AG09319 (cell line): ENCODE measurements at regions not wholly inside any gene's neighbourhood (a gene's known extent, or its start where the extent isn't known, plus 50 kb on each side); places are given as distances from the start of the nearest gene placed in this dataset.

Source experiments
- DNase-seq: peaks from one replicate; pipeline ENCODE4 v3.0.0-alpha.2; 2010; ENCODE audit warnings: low read depth; ENCODE audit errors: extremely low read depth
- CTCF ChIP-seq: IDR thresholded peaks from 2 replicates; pipeline ENCODE4 v1.5.1; 2011; ENCODE audit warnings: low read depth, mild to moderate bottlenecking, inconsistent platforms, low read length, moderate library complexity

DNA sequence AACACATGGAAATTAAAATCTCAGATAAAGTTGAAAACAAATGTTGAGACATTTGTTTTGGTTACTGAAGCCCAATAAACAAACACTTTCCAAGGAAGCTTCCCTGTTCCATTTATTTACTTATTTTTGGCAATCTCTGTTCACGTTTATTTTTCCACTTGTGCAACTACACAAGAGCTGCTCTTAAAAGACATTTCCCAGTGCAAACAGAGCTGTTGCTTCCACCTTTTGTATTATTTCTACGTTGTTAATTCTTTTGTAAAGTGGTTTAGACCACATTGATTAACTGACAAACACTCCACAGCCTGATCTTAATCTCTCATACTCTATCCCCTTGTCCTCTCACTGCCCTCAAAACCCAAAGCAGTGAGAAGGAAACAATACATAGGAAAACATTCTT, 757.6 kb downstream of the LIG4 start:
- TF ChIP-seq CTCF, result no peak
- DNase-seq, result no peak

DNA sequence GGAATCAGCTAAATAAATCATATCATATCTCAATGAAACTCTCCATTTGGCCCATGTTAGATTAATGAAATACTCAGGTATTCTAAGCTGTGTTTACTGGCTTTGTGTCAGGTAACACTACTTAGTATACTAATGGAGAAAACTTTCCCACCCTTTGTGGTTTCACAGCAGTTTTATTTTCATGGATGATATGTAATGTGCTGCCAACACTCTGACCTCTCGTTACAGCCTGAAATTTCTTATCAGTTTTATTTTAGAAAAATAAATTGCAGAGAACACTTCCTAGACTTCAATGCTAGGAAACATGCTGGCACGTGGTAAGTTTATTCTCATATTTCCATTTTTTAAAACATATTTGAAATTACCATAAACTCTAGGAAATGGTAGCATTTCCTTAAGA, 758.9 kb downstream of the LIG4 start:
- TF ChIP-seq CTCF, result no peak
- no peak for DNase-seq

- DNase-seq, result no peak
- no peak for TF ChIP-seq CTCF
Measured at GRCh38 chr13:107452833-107453232, 762.5 kb downstream of the LIG4 start.

DNA sequence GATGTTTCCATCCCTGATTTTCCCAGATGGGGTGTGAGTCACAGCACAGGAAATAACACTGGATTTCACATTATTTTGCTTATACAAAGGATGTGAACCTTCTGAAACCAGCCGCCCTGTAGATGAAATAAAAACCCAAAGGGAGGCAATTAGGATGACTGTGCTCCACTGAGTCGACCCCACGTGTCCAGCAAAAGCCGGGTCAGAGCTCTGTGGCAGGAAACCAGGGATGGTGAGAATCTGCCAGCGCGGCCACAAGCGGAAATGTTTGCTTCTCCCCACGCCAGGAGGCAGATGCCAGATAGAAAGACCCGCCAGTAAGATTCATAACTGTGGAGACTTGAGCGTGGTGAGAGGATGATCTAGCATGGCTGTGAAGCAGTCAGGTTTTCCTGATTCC, 764.4 kb downstream of the LIG4 start:
- no peak for TF ChIP-seq CTCF
- DNase-seq, result peak; percentile 83

- no peak for DNase-seq
- no peak for TF ChIP-seq CTCF
Measured at GRCh38 chr13:107450431-107450830, 764.9 kb downstream of the LIG4 start.

GRCh38 chr13:107447591-107447990, 767.7 kb downstream of the LIG4 start:
- no peak for DNase-seq
- no peak for TF ChIP-seq CTCF

GRCh38 chr13:107441279-107441678, 774.1 kb downstream of the LIG4 start:
- no peak for DNase-seq
- no peak for TF ChIP-seq CTCF
